HepG2 (cell line): ENCODE measurements at regions not wholly inside any gene's neighbourhood (a gene's known extent, or its start where the extent isn't known, plus 50 kb on each side); places are given as distances from the start of the nearest gene placed in this dataset.
A peak's percentile ranks its signal among the peaks of the same experiment; 100 is the strongest.

Source experiments
- ATAC-seq: fragments of 200-7000 bp; cut with Tn5 transposase; 3 replicates; pipeline ENCODE4 v1.9.1; 2020; ENCODE audit warnings: mild to moderate bottlenecking, moderate library complexity
- BruUV-seq: library from RNA; stranded (reverse); fragments of 400-500 nt; replicated peaks from 2 replicates; lab custom pipeline; 2021; lab: Mats Ljungman, UMichigan
- CTCF ChIA-PET: fragments of 300-600 bp; formaldehyde crosslinking; extraction: SDS; loops from one replicate; lab custom pipeline; 2021; ENCODE audit warnings: low total read pairs, inconsistent platforms, low intra/inter-chr PET ratio; lab: Yijun Ruan, JAX
- POLR2A ChIA-PET: fragments of 350-600 bp; sonication (Branson Sonifier 250); formaldehyde crosslinking; loops from one replicate; lab custom pipeline; 2020; ENCODE audit warnings: antibody characterized with exemption, inconsistent platforms; lab: Yijun Ruan, JAX
- DNase-seq: peaks from one replicate; pipeline ENCODE4 v3.0.0-alpha.2; 2015; ENCODE audit warnings: low spot score
- FAIRE-seq: peaks from 3 replicates; lab custom pipeline; 2011; peaks lifted over from hg19 to GRCh38; lab: Jason Lieb, UNC
- H2AFZ ChIP-seq: one replicate; pipeline ENCODE4 v1.6.1; 2011; ENCODE audit warnings: low read length, inconsistent platforms
- H3K27ac ChIP-seq: fragments of 300-600 bp; 3 replicates; pipeline ENCODE4 v1.8.0; 2011; ENCODE audit warnings: mixed run types, mild to moderate bottlenecking, mixed read lengths, low read length, inconsistent platforms; ENCODE audit not compliant: insufficient read depth; ENCODE audit errors: extremely low read length
- H3K27me3 ChIP-seq, 2 experiments: fragments of 200-600 bp in 1 of 2; 2 replicates in 1 of 2; 3 replicates in 1 of 2; pipeline versions ENCODE4 v1.6.0 to v1.8.0; 2011; ENCODE audit warnings: low read length in 2 of 2, mild to moderate bottlenecking in 2 of 2, moderate library complexity in 2 of 2, inconsistent platforms in 1 of 2; ENCODE audit not compliant: insufficient read depth in 2 of 2, control insufficient read depth in 1 of 2
- H3K36me3 ChIP-seq, 2 experiments: fragments of 200-600 bp in 1 of 2; replicated peaks in 1 of 2; 2 replicates in 1 of 2; 3 replicates in 1 of 2; pipeline versions ENCODE4 v1.5.1 to v1.8.0; 2011; ENCODE audit warnings: low read length in 2 of 2, inconsistent platforms in 1 of 2; ENCODE audit not compliant: insufficient read depth in 2 of 2, control insufficient read depth in 1 of 2
- H3K4me1 ChIP-seq: 2 replicates; pipeline ENCODE4 v1.5.1; 2012; ENCODE audit warnings: low read length, inconsistent platforms; ENCODE audit not compliant: insufficient read depth
- H3K4me2 ChIP-seq: 2 replicates; pipeline ENCODE4 v1.6.0; 2011; ENCODE audit warnings: low read depth, low read length, inconsistent platforms
- H3K4me3 ChIP-seq, 3 experiments: fragments of 200-600 bp in 1 of 3; sonication (generic), shearing (Covaris generic) in 1 of 3; replicated peaks in 1 of 3; 2 replicates each; pipeline ENCODE4 v1.5.1; 2011 to 2016; ENCODE audit warnings: low read length in 3 of 3, inconsistent platforms in 2 of 3, low read depth in 2 of 3, mild to moderate bottlenecking in 2 of 3, control low read depth in 1 of 3, mixed read lengths in 1 of 3; ENCODE audit not compliant: insufficient read depth in 1 of 3
- H3K79me2 ChIP-seq: one replicate; pipeline ENCODE4 v1.6.1; 2011; ENCODE audit warnings: low read length, inconsistent platforms; ENCODE audit not compliant: insufficient read depth
- H3K9ac ChIP-seq: 2 replicates; pipeline ENCODE4 v1.6.0; 2011; ENCODE audit warnings: mild to moderate bottlenecking, low read depth, low read length, inconsistent platforms; ENCODE audit not compliant: insufficient read depth
- H3K9me3 ChIP-seq: 2 replicates; pipeline ENCODE4 v1.5.1; 2012; ENCODE audit warnings: mild to moderate bottlenecking, low read length
- H4K20me1 ChIP-seq: 2 replicates; pipeline ENCODE4 v1.6.0; 2011; ENCODE audit warnings: inconsistent platforms, mild to moderate bottlenecking, low read length, moderate library complexity; ENCODE audit not compliant: insufficient read depth
- IRF9 ChIP-seq: sonication (generic); formaldehyde crosslinking; IDR thresholded peaks from 2 replicates; pipeline ENCODE4 v1.8.0; 2022; ENCODE audit warnings: missing genetic modification reagents, mild to moderate bottlenecking, borderline replicate concordance
- KIAA2018 ChIP-seq: sonication (generic); formaldehyde crosslinking; IDR thresholded peaks from 2 replicates; pipeline ENCODE4 v1.5.0; 2020; ENCODE audit warnings: mild to moderate bottlenecking, missing genetic modification reagents, borderline replicate concordance
- MAFF ChIP-seq: IDR thresholded peaks from 2 replicates; pipeline ENCODE4 v1.6.1; 2011; ENCODE audit warnings: low read depth, low read length, improper control_type of control experiment
- MAFK ChIP-seq, 2 experiments: IDR thresholded peaks in 1 of 2; conservative IDR thresholded peaks in 1 of 2; 2 replicates each; pipeline ENCODE4 v1.6.1; 2011; ENCODE audit warnings: improper control_type of control experiment in 2 of 2, low read length in 2 of 2
- MYC ChIP-seq: sonication (generic); formaldehyde crosslinking; IDR thresholded peaks from 2 replicates; pipeline ENCODE4 v1.9.0; 2021; ENCODE audit warnings: missing genetic modification reagents, borderline replicate concordance
- RBAK ChIP-seq: sonication (generic); formaldehyde crosslinking; IDR thresholded peaks from 2 replicates; pipeline ENCODE4 v1.5.1; 2020; ENCODE audit warnings: mild to moderate bottlenecking, missing genetic modification reagents
- TOPORS ChIP-seq: sonication (generic); formaldehyde crosslinking; IDR thresholded peaks from 2 replicates; pipeline ENCODE4 v1.8.0; 2023; ENCODE audit warnings: mild to moderate bottlenecking, missing genetic modification reagents
- ZNF333 ChIP-seq: sonication (generic); formaldehyde crosslinking; IDR thresholded peaks from 2 replicates; pipeline ENCODE4 v1.4.0; 2020; ENCODE audit warnings: mild to moderate bottlenecking, missing genetic modification reagents, borderline replicate concordance
- WGBS: methylation state at CpG from one replicate; pipeline ENCODE4 v1.1.6; 2017; ENCODE audit warnings: low lambda C conversion rate; 5-methylcytosine and 5-hydroxymethylcytosine counted together
- in situ Hi-C: cut with HindIII; loops from 2 replicates; pipeline ENCODE4 v1.10.0; 2017; ENCODE audit warnings: low pct_unique_long_range_greater_than_20kb; ENCODE audit not compliant: extremely low pct_ligation_motif_present
- intact Hi-C: fragments of 100-400 bp; cut with micrococcal nuclease; formaldehyde crosslinking; loops from one replicate; pipeline ENCODE4 v1.10.0; 2022; ENCODE audit not compliant: unreplicated experiment

GRCh38 chr1:221801773-221802516, 60.1 kb upstream of the DUSP10 start:
- peaks cover 8% of the 10 kb centered on the region for H3K9me3 ChIP-seq
- ATAC-seq (no peak), FAIRE-seq (no peak), DNase-seq (no peak)
- no peaks in the 10 kb centered on the region for H3K27me3 ChIP-seq
- BruUV-seq: no TSS peak
- no peak overlapping the region for H3K9ac ChIP-seq
- peak; percentile 3 to 32; a peak in 2 of 4 replicates for TF ChIP-seq MAFK (conservative IDR thresholded peaks at IDR 0.05 in 1 of 2, IDR thresholded peaks at IDR 0.05 in 1 of 2; ENCODE audit: low read length in 2 of 2)
- no peak for TF ChIP-seq IRF9 (CRISPR knock-in tag)
- 0 out of 2 replicates have a peak, but pooled peaks have one; percentile 2 for TF ChIP-seq MAFF
- no peak for TF ChIP-seq ZNF333 (CRISPR knock-in tag)
- no peaks in the 10 kb centered on the region for H3K79me2 ChIP-seq
- in situ Hi-C loops (no loop called here), intact Hi-C loops (no loop called here)
- H4K20me1 ChIP-seq: no peaks in the 10 kb centered on the region
- no peaks in the 10 kb centered on the region for H3K36me3 ChIP-seq
- no peak overlapping the region for H2AFZ ChIP-seq
- POLR2A ChIA-PET: no interaction called here
- CTCF ChIA-PET: no interaction called here
- 0% methylated on average over 1 of the region's 1 CpG for WGBS
- H3K4me3 ChIP-seq: no peak overlapping the region
- H3K4me2 ChIP-seq: no peak overlapping the region
- no peak overlapping the region for H3K27ac ChIP-seq
- no peaks in the 10 kb centered on the region for H3K4me1 ChIP-seq

GRCh38 chr1:221801251-221801661, 59.4 kb upstream of the DUSP10 start:
- WGBS: 14% methylated on average over 3 of the region's 3 CpGs
- no peaks in the 10 kb centered on the region for H4K20me1 ChIP-seq
- no peak for FAIRE-seq
- POLR2A ChIA-PET: no interaction called here
- H2AFZ ChIP-seq: no peak overlapping the region
- no peak overlapping the region for H3K27ac ChIP-seq
- intact Hi-C loops (no loop called here), in situ Hi-C loops (no loop called here)
- H3K4me2 ChIP-seq: no peak overlapping the region
- DNase-seq: no peak
- ATAC-seq: no peak
- peaks cover 8% of the 10 kb centered on the region for H3K9me3 ChIP-seq
- no peaks in the 10 kb centered on the region for H3K36me3 ChIP-seq
- H3K4me3 ChIP-seq: no peak overlapping the region
- CTCF ChIA-PET: no interaction called here
- no peaks in the 10 kb centered on the region for H3K27me3 ChIP-seq
- H3K79me2 ChIP-seq: no peaks in the 10 kb centered on the region
- BruUV-seq: no TSS peak
- H3K9ac ChIP-seq: no peak overlapping the region
- TF ChIP-seq TOPORS (CRISPR knock-in tag) (no peak), KIAA2018 (CRISPR knock-in tag) (no peak), MYC (no peak), RBAK (CRISPR knock-in tag) (no peak)
- no peaks in the 10 kb centered on the region for H3K4me1 ChIP-seq
